ENCODE measurements at regions not wholly inside any gene's neighbourhood (a gene's known extent, or its start where the extent isn't known, plus 50 kb on each side); places are given as distances from the start of the nearest gene placed in this dataset.

DNA sequence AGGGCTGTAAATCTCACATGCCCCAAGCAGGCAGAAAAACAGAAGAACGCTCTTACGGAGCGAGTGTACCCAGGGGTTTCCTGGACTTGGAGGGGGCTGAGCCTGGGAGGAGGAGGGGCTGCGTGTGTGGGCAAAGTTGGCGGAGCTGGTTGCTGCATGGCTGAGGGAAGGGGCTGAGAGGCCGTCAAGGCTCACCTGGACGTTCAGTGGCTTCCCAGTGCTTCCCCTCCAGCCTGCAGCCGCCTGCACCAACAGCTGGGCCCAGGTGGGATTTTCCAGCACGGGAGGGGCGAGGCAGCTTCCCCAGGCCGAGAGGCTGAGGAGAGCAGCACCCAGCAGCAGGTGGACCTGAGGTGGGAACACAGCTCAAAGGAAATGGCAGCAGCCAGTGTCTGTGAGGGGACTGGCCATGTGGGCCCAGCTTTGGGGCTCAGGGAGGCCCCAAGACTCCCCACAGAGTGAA is 70.6 kb upstream of the CTDP1 start:
- no peak for DNase-seq (ENCODE audit: low read depth)

DNA sequence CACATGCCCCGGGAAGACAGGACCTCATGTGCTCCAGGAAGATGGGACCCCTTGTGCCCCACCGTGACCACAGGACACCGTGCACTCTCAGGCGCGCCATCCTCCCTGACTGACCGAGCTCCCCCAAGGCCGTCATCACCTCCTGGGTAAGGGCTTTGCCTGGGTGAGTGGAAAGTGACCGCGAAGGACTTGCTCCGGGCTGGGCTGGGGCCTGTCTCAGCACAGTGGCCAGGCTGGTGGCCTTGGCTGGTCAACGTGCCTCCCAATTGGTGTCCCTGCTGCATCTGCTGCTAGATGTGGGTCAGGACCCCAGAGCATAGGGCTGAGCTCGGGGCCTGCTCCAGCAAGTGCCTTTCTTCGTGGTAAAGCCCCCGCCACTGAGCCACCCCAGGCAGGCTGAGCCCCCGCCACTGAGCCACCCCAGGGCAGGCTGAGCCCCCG is 69.7 kb upstream of the CTDP1 start:
- DNase-seq (ENCODE audit: low read depth): no peak

DNA sequence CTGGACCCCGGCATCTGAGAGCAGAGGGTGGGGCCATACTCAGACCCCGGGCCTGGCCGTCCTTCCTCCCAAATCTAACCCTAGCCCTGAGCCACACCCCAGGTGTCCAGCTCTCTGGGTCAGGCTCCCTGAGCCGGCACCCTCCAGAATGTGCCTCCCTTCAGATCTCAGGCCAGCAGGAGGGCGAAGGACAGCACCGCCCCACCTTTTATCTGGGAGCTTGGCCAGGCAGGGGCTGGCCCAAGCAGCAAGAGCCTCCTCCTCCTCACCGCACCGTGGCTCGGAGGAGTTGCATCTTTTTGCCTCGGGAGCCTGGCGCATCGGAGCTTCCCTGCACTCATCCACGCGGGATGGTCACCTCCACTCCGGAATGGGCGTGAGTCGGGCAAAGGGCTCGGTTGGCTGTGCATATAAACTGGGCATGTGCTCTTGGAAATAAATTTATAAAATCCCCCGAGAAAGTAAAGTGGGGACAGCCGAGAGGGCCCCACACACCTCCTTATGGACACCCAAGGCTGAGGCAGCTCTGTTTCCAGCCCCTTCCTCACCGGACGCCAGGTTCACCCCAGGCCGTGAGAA is 69.1 kb upstream of the CTDP1 start:
- DNase-seq (ENCODE audit: low read depth): no peak

DNA sequence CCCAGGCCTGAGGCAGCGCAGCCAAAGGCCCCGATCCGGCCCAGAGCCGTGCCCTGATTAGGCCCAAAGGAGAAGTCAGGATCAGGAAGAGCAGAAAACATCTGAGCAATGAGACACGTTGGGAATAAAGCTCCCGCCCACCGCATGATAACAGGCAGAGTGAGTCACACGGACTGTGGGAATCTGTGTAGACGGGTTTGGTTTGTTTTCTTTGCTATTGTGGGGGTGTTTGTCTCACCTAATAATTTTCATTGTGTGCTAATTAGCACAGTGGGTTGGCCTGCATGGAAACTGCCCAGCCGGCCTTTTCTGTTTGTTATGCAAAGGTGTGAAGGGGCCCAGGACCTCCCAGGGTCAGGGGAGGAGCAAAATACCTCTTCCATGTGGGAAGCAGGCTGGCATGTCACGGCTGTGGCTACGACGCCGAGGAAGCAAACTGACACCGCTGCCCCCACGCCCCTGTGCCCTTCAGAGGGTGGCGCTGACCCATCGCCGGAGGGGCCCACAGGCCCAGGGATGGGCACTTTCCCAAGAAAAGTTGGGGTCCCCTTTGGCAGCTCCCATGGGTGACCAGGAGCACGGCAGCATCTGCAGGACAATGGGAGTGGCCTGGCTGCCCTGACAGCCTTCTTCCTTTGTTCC is 68.4 kb upstream of the CTDP1 start:
- peak; percentile 75 for DNase-seq (ENCODE audit: low read depth)

DNA sequence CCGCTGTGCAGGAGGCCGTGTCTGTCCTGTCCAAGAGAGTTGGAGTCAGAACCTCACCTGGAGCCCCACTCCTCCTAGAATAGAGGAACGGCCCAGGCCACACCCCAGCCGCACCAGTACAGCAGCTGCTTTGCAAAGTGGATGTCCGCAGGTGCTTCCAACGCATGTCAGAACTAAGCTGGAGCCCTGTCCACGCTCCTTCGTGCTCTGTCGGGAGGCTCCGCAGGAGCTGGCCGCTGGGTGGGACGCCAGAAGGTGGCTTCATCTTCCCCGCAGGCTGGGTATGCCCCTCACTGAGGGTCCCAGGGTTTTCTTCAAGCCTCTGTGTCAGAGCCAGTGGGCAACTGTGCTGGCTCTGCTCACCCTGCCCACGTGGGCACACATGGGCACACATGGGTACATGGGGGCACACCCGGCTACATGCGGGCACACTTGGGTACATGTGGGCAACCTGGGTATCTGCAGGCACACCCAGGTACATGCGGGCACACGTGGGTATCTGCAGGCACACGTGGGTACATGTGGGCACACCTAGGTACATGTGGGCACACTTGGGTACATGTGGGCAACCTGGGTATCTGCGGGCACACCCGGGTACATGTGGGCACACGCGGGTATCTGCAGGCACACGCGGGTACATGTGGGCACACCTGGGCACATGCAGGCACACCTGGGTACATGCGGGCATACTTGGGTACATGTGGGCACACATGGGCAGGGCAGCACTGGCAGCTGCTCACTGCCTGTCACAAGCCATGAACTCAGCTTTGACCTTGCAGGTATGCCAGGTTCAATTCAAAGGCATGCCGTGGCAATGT is 67.1 kb upstream of the CTDP1 start:
- no peak for DNase-seq (ENCODE audit: low read depth)

DNA sequence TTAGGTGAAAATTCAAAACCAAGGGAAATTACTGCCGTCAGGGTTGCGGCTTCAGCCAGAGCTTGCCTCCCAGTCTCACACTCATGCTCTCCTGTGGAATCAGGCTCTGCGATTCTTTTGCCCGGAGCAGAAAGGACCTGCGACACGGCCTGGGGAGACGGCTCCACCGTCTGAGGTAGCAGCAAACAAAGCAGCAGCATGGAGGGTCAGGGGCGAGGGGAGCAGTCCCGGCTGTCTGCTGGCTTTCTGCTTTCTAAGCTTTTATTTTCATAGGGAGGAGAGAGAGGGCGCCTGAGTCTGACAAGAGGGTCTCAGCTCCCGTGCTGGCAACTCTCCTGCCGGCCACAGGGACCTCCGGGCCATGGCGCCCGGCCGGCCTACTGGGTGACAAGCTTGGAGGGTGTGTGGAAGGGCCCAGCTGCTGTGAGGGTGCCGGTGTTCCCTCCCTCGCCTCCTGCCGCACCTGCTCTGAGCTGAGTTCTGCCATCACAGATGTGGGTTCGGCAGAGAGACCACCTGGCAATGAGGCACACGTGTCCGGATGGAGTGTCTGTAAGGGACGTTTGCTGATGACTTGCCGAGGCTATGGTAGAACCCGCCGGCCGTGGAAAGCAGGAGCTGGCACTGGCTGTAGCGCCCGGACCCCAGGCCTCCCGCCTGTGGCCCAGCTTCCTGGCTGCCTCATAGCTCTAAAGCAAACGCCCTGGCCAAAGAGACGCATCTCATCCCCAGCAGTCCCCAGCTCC is 66.2 kb upstream of the CTDP1 start:
- no peak for DNase-seq (ENCODE audit: low read depth)

DNA sequence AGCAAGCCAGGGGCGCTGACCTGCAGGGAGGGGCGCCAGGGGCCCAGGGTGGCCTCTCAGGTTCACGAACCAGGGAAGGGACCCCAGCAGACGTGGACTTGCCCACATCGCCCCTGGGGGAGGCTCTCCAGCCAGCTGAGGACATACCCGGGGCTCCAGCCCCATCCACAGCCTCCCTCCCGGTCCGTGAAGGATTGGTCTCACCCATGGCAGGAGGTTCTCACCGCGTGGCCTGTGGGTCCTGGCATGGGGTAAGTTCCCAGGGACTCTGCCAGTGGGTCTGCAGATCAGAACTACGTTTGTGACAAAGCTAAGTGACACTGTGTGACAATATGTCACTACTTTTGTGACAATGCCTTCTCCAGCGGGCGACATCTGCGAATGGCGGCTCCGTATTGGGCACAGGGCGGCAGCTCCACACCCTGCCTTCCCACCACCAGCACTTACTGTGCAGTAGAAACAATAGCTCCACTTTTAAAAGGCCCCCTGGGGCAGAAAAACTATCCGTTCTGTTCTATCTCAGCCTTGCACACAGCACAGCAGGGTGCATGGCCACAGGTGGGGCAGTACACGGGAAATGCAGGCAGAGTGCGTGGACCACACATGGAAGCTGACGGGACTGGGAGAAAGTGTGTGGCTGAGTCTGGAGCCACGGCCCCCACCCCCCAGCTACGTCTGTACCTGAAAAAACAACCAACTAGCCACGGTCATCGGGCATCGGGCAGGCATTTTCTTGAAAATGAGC is 65.2 kb upstream of the CTDP1 start:
- no peak for DNase-seq (ENCODE audit: low read depth)

DNA sequence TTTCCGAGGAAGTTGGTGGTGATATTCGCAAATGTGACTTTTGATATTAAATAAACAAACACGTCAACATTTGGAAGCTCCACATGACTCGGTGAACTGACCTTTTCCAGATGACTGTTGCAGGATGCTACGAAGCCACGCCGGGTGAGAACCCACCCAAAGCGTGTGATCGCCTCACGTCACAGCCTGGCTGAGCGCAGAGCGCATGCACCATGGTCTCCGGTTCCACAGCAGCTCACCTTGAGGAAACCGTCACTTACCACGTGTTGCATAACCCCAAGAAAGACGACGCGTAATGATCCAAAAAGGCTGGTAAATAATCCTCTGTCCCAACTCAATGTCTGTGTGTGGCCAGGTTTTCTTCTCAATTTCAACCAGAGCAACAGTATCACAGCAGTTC is 64.5 kb upstream of the CTDP1 start:
- DNase-seq (ENCODE audit: low read depth): no peak

DNA sequence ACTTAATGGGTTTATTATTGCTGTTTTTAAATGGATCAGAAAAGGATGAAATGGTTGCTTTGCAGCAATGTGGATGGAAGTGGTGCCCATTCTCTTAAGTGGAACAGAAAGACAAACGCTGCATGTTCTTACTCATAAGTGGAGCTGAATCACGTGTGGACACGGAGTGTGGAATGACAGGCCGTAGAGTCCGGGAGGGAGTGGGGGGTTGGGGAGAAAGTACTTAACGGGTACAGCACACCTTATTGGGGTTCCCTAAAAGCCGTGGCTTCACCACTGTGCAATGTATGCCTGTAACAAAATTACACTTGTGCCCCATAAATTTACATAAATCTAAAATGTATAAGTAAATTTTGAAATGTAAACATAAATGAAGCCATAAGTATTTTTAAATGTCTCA is 64.0 kb upstream of the CTDP1 start:
- no peak for DNase-seq (ENCODE audit: low read depth)

DNA sequence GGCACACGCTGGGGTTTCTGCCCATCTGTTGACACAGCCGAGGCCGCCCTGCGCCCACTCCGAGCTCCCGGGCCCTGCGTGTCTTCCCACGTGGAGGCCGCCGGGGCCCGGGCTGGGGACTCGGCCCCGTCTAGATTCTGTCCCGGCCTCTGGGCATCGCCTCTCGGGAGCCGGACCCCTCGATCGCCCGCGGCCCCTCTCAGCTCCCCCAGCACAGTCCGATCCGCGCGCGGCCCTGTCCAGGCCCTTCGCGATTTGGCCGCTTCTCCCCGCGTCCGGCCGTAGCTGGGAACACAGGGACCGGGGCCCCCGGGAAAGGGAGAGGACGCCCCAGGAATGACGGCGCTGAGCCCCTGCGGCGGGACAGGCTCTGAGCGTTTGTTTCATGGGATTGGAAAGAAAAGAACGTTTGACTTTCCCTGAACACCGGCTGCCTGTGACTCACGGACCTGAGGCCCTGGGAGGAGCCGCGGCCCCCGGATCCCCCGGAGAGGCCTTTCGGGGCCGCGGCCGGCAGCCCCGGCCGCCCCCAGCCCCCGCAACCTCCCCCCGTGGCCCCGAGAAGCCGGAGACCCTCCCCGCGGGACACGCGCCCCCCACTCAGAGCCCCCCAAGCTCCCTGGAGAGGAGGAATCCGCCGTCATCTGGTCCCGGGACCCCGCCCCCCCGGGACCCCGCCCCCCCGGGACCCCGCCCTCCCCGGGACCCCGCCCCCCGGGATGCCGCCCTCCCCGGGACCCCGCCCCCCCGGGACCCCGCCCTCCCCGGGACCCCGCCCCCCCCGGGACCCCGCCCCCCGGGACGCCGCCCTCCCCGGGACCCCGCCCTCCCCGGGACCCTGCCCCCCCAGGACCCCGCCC is 62.7 kb upstream of the CTDP1 start:
- DNase-seq (ENCODE audit: low read depth): no peak

DNA sequence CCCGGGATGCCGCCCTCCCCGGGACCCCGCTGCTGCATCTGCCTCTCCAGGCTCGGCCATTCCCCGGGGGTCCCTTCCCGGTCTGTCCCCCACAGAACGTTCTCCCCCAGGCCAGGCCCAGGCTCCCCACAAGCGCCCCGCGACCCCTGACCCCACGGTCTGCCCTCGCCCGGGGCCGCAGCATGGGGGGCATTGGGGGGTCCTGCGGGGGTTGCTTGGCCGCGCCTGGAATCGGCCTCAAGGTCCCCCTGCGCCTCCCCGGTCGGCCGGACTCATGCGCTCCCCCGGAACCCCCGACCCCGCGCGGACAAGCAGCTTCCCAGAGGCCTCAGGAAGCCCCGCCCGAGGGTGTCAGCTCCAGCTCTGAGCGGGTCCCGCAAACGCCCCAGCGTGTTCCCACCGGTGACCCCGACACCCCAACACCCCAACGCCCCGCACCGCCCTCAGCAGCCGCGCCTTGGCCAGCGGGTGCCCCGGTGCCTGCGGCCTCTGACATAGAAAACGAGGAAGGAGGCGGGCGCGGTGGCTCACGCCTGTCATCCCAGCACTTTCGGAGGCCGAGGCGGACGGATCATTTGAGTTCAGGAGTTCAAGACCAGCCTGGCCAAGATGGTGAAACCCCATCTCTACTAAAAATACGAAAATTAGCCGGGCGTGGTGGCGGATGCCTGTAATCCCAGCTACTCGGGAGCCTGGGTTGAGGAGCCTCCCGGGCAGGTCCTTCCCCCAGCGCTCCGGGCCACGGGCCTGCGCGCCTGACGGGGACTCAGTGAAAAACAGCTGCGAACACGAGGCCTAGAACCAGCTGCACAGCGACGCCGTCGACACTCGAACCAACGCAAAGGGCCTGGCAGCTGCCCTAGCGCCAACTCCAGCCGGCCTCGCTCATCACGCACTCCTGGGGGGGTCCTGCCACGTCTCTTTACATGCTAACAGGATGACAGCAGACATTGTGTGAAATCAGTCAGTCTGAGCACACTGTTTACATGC is 61.8 kb upstream of the CTDP1 start:
- no peak for DNase-seq (ENCODE audit: low read depth)

DNA sequence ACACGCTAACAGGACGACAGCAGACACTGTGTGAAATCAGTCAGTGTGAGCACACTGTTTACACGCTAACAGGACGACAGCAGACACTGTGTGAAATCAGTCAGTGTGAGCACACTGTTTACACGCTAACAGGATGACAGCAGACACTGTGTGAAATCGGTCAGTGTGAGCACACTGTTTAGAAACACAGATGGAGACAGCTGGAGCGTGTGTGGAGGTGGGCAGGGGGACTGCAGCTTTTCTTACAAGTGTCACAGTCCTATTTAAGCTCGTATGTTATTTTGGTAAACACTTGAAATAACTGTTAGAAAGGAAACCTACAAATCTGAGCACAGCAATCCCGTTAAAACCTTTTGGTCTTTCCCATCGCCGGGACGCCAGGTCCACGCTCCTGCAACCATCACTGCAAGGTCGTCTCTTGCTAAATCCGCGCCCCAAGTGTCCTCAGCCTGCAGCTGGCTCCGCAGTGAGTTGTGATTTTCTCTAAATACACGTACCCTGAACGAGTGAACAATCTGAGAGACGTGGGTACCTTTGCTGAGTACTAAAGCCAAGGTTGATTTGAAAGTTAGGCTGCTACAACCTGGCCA is 58.9 kb upstream of the CTDP1 start:
- no peak for DNase-seq (ENCODE audit: low read depth)

DNA sequence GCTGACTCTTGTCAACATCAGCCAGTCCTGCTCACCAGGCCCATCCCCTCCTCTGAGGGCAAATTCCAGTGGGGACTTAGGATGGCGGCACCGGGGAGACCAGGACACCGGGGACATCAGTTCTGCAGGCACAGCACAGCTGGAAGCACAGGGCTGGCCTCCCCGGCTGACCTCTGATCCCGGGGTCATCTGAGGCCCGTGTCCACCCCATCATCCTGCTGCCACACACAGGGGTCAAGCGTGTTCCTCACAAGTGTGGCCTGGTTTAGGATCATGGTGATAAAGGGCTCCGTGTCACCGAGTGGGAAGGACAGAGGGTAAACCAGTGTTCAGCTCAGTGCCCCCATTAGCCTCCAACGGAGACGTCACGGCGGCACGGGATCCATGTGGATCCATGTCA is 58.1 kb upstream of the CTDP1 start:
- DNase-seq (ENCODE audit: low read depth): no peak

DNA sequence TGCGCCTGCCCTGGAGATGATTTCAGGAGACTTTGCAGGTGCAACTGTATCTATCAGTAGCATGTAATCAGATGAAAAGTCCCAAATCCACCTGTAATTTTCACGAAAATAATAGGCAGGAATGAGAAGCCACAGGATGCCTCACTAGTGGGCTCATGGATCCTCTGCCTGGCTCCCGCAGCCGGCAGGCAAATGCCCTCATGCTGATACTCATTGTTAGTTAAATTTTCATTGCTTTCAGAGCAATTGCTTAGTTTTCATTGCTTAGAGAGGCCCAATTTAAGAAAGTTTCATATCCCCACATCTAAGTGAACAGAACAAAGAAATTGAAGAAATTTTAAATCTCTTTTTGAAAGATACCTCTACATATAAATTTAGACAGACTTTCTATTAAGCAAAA is 57.6 kb upstream of the CTDP1 start:
- no peak for DNase-seq (ENCODE audit: low read depth)

DNA sequence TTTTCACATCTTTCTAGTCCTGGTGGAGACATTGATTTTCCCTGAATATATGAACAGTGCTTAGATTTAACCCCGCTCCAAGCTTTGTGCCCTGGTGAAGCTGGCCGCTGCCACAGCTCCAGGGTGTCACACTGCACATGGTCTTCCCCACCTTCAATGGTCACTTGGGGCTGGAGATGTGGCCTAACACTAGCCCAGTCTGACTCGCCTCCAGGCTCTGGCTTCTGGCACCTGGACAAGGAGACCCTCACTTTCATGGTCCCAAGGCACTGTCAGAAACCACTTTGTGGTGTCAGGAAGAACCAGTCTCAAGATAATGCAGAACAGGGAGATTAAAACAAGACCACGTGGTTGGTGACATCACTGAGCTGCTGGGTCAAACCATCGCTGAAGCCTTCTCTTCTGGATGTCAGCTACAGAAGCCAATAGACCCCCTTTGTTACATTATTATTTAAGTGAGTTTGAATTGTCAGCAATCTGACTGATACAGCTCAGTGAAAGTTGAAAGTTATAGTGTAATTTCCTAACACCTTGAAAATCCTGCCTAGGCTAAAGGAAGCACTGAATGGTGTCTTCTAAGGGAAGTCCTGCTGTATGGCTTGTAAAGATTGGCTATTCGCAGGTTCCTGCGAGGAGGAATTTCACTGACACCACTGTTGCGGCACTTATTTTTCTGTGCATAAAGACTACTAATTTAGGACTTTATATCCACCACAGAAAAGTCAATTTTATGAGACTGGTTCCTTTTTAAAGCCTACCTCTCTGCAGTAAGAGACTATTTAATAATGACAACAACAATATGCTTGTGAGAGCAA is 55.0 kb upstream of the CTDP1 start:
- DNase-seq (ENCODE audit: low read depth): no peak

DNA sequence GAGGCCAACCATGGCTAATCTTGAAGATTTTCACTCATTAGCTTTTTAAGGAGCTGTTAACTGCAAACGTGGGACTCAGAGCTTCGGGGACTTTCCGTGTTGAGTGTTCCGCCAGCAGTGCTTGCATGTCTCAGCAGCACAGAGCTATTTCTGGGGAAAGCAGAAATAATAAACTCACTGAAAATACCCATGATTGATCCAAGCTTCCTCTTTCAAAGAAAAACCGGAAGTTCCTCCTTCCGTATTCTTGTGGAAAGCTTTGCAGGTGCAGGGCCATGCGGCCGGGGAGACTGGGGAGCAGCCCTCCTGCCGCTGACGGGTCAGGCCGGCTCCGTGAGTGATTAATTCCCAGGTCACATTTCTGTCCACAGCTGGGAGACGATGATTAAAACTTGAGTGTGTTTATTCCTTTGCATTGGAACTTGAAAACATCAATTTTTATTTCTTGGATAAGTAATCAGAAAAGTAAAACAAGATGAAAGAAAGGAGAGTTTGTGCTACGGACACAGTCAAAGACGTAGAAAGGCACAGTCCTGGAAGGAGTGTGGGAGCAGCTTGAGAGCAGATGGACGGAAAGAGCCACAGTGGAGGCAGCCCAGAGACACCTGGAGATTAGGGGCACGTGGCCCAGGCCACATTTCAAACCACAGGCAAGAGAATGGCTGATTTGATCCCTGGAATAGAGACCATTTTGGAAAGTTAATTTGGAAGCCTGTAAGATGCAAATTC is 54.2 kb upstream of the CTDP1 start:
- no peak for DNase-seq (ENCODE audit: low read depth)

All from myocyte (in vitro differentiated cells).